ENCODE measurements at regions not wholly inside any gene's neighbourhood (a gene's known extent, or its start where the extent isn't known, plus 50 kb on each side); places are given as distances from the start of the nearest gene placed in this dataset.
"Not testable (repeated sequence)": the region's sequence is repeated elsewhere in the genome, so short reads cannot be mapped to it uniquely, and the experiment has no call there.

GRCh38 chr19:32082028-32082427, 263.4 kb upstream of the ZNF507 start:
- WGBS (ENCODE audit: low lambda C conversion rate) = 34% methylated on average over 9 of the region's 9 CpGs
- Histone ChIP-seq H3K27ac (ENCODE audit: low read depth in 2 of 2, low read length in 1 of 2) (no peak overlapping the region), H3K9me2 (no peaks in the 10 kb centered on the region), H3K4me1 (ENCODE audit: control insufficient read depth in 1 of 2, insufficient read depth in 2 of 2, low read depth in 1 of 2, low read length in 1 of 2) (no peaks in the 10 kb centered on the region), H3F3A (replicated peaks; ENCODE audit: insufficient read depth) (no peaks in the 10 kb centered on the region), H3K9me3 (no peaks in the 10 kb centered on the region), H3K79me2 (ENCODE audit: insufficient read depth) (no peaks in the 10 kb centered on the region), H2AFZ (ENCODE audit: low read depth) (no peak overlapping the region), H3K36me3 (replicated peaks in 1 of 2; ENCODE audit: control insufficient read depth in 1 of 2, insufficient read depth in 2 of 2, low read length in 1 of 2) (no peaks in the 10 kb centered on the region), H3K27me3 (ENCODE audit: insufficient read depth) (no peaks in the 10 kb centered on the region), H4K20me1 (ENCODE audit: insufficient read depth) (no peaks in the 10 kb centered on the region), H3K9ac (no peak overlapping the region), H3K4me2 (no peak overlapping the region), H3K4me3 (ENCODE audit: low read depth in 2 of 2, low read length in 1 of 2) (no peak overlapping the region)
- CTCF ChIA-PET = no interaction called here
- TF ChIP-seq CTCF (IDR thresholded peaks at IDR 0.05) (no peak), JUND (IDR thresholded peaks at IDR 0.05) (no peak), YY1 (IDR thresholded peaks at IDR 0.05; ENCODE audit: low read depth) (no peak), EP300 (IDR thresholded peaks at IDR 0.05; ENCODE audit: borderline replicate concordance in 1 of 2, low read depth in 1 of 2, low read length in 1 of 2) (no peak), MEF2A (IDR thresholded peaks at IDR 0.05; ENCODE audit: borderline replicate concordance, low read depth) (no peak), TEAD4 (IDR thresholded peaks at IDR 0.05; ENCODE audit: borderline replicate concordance, insufficient read depth) (no peak), NFIC (IDR thresholded peaks at IDR 0.05; ENCODE audit: borderline replicate concordance) (no peak), NRF1 (IDR thresholded peaks at IDR 0.05; ENCODE audit: low read depth, low read length) (no peak), IRF3 (IDR thresholded peaks at IDR 0.05; ENCODE audit: low read depth, low read length) (no peak), SMC3 (IDR thresholded peaks at IDR 0.05; ENCODE audit: low read depth, low read length) (no peak)
- POLR2A ChIA-PET = no interaction called here
- DNase-seq = no peak

GRCh38 chr19:32084756-32085363, 260.6 kb upstream of the ZNF507 start:
- H3K36me3 ChIP-seq (replicated peaks in 1 of 2; ENCODE audit: control insufficient read depth in 1 of 2, insufficient read depth in 2 of 2, low read length in 1 of 2); H3K4me1 ChIP-seq (ENCODE audit: control insufficient read depth in 1 of 2, insufficient read depth in 2 of 2, low read depth in 1 of 2, low read length in 1 of 2); POLR2A ChIA-PET; H3K27ac ChIP-seq (ENCODE audit: low read depth in 2 of 2, low read length in 1 of 2); H2AFZ ChIP-seq (ENCODE audit: low read depth); DNase-seq; H3F3A ChIP-seq (replicated peaks; ENCODE audit: insufficient read depth); H3K79me2 ChIP-seq (ENCODE audit: insufficient read depth); H3K9me3 ChIP-seq; H3K4me3 ChIP-seq (ENCODE audit: low read depth in 2 of 2, low read length in 1 of 2); H4K20me1 ChIP-seq (ENCODE audit: insufficient read depth); H3K9ac ChIP-seq; H3K4me2 ChIP-seq; H3K9me2 ChIP-seq; CTCF ChIA-PET; H3K27me3 ChIP-seq (ENCODE audit: insufficient read depth): not testable (repeated sequence)
- 4% methylated on average over 1 of the region's 1 CpG for WGBS (ENCODE audit: low lambda C conversion rate)

Data from SK-N-SH (cell line).